ENCODE measurements at regions not wholly inside any gene's neighbourhood (a gene's known extent, or its start where the extent isn't known, plus 50 kb on each side); places are given as distances from the start of the nearest gene placed in this dataset.

DNA sequence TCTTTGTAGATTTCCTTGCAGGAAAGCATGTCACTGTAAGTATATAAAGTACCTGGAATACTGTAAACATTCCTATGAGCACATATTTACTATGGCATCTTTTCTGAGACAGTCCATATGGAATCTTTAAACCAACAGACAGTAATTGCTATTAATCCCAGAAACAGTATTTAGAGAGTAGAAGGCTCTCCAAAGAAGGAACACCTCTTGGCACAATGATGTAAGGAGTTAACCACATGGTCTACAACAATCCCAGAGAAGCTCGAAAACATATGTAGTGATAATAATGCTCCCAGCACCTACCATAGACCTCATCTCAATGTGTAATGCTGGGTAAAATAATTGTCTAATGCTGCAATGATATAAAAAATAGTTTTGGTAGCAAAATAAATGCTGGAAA is 95.8 kb upstream of the IL12A start (continued):
- no peak for TF ChIP-seq ERF (CRISPR knock-in tag; IDR thresholded peaks at IDR 0.05)

DNA sequence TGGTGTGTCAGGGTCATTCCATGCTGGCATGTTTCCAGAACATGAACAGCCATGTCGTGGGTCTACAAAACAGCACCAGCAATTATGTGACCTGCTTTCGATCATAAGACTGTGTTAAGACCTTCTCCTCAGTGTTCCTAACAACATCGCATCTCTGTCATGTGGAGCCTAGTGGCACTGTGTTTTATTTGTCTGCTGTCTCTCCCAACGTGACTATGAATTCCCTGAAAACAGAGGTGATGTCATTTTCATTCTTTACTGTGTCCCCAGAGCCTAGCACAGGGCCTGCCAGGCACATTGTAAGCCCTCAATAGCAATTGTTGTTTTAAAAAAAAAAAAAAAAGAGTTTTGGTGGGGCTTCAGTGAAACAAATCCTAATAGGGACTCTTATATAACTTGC is 94.2 kb upstream of the IL12A start:
- H3K9ac ChIP-seq (ENCODE audit: insufficient read depth in 1 of 2, low read depth in 2 of 2, low read length in 2 of 2) = no peak overlapping the region
- H3K4me3 ChIP-seq = no peak overlapping the region
- H3K27ac ChIP-seq (ENCODE audit: extremely low read depth, low read depth, low read length) = no peak overlapping the region
- DNase-seq (ENCODE audit: extremely low read depth in 1 of 4, low spot score in 3 of 4) = no peak
- H3K9me3 ChIP-seq (replicated peaks; ENCODE audit: control insufficient read depth, insufficient read depth, low read depth, low read length) = no peaks in the 10 kb centered on the region
- WGBS (ENCODE audit: insufficient coverage, low coverage, missing lambda C conversion rate) = 1% methylated on average over 4 of the region's 4 CpGs
- in situ Hi-C loops (cut with MboI) = loop anchor here (25.0 kb wide), 1 partner anchor 568 kb away; no protein-coding TSS in a partner anchor
- no peak for ATAC-seq
- H3K9me1 ChIP-seq (ENCODE audit: control insufficient read depth, insufficient read depth, low read length) = no peaks in the 10 kb centered on the region
- ChIA-PET CTCF (ENCODE audit: low intra/inter-chr PET ratio) (no interaction called here), POLR2A (no interaction called here)
- H3K4me1 ChIP-seq (replicated peaks in 1 of 2; ENCODE audit: control insufficient read depth in 2 of 2, insufficient read depth in 2 of 2, low read length in 2 of 2) = no peaks in the 10 kb centered on the region
- H3K27me3 ChIP-seq (ENCODE audit: control insufficient read depth in 2 of 2, insufficient read depth in 2 of 2, low read length in 2 of 2) = no peaks in the 10 kb centered on the region
- H2AFZ ChIP-seq (ENCODE audit: low read depth, low read length) = no peak overlapping the region
- no peaks in the 10 kb centered on the region for H4K20me1 ChIP-seq (replicated peaks; ENCODE audit: control insufficient read depth, insufficient read depth, low read length)
- H3K4me2 ChIP-seq (ENCODE audit: insufficient read depth, low read length) = no peak overlapping the region
- no peaks in the 10 kb centered on the region for H3K36me3 ChIP-seq (ENCODE audit: control insufficient read depth, insufficient read depth, low read length)
- intact Hi-C loops (cut with micrococcal nuclease) = no loop called here
- no peak for FAIRE-seq
- no peaks in the 10 kb centered on the region for H3K79me2 ChIP-seq (ENCODE audit: control insufficient read depth, insufficient read depth, low read length)
- BruUV-seq (replicated peaks) = no TSS peak
- TF ChIP-seq ZNF445 (CRISPR knock-in tag; IDR thresholded peaks at IDR 0.05; ENCODE audit: low read depth) (no peak), ZNF584 (CRISPR knock-in tag; IDR thresholded peaks at IDR 0.05; ENCODE audit: low read depth) (no peak), SMARCA5 (IDR thresholded peaks at IDR 0.05) (no peak), MAFK (IDR thresholded peaks at IDR 0.05; ENCODE audit: low read length) (no peak), TCFL5 (CRISPR knock-in tag; conservative IDR thresholded peaks at IDR 0.05) (no peak), NFRKB (IDR thresholded peaks at IDR 0.05; ENCODE audit: low read depth) (no peak), HSF4 (CRISPR knock-in tag; IDR thresholded peaks at IDR 0.05; ENCODE audit: borderline replicate concordance) (no peak), ZNF280B (CRISPR knock-in tag; IDR thresholded peaks at IDR 0.05) (no peak), SMARCC2 (IDR thresholded peaks at IDR 0.05; ENCODE audit: low read depth) (no peak), YY1 (IDR thresholded peaks at IDR 0.05; ENCODE audit: borderline replicate concordance in 1 of 3, control insufficient read depth in 1 of 3, extremely low read depth in 1 of 3, insufficient read depth in 3 of 3, insufficient read length in 1 of 3, insufficient replicate concordance in 2 of 3, low read depth in 1 of 3, low read length in 2 of 3) (no peak)
- TF ChIP-seq, protein P1, sequence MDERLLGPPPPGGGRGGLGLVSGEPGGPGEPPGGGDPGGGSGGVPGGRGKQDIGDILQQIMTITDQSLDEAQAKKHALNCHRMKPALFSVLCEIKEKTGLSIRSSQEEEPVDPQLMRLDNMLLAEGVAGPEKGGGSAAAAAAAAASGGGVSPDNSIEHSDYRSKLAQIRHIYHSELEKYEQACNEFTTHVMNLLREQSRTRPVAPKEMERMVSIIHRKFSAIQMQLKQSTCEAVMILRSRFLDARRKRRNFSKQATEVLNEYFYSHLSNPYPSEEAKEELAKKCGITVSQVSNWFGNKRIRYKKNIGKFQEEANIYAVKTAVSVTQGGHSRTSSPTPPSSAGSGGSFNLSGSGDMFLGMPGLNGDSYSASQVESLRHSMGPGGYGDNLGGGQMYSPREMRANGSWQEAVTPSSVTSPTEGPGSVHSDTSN (CRISPR knock-in tag; IDR thresholded peaks at IDR 0.05; ENCODE audit: low read depth) = no peak
- TF ChIP-seq, protein P1 (tag; conservative IDR thresholded peaks at IDR 0.05; ENCODE audit: low read depth) = no peak
- TF ChIP-seq, protein P2, sequence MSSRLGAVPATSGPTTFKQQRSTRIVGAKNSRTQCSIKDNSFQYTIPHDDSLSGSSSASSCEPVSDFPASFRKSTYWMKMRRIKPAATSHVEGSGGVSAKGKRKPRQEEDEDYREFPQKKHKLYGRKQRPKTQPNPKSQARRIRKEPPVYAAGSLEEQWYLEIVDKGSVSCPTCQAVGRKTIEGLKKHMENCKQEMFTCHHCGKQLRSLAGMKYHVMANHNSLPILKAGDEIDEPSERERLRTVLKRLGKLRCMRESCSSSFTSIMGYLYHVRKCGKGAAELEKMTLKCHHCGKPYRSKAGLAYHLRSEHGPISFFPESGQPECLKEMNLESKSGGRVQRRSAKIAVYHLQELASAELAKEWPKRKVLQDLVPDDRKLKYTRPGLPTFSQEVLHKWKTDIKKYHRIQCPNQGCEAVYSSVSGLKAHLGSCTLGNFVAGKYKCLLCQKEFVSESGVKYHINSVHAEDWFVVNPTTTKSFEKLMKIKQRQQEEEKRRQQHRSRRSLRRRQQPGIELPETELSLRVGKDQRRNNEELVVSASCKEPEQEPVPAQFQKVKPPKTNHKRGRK (tag; IDR thresholded peaks at IDR 0.05) = no peak
- TF ChIP-seq, protein P3, sequence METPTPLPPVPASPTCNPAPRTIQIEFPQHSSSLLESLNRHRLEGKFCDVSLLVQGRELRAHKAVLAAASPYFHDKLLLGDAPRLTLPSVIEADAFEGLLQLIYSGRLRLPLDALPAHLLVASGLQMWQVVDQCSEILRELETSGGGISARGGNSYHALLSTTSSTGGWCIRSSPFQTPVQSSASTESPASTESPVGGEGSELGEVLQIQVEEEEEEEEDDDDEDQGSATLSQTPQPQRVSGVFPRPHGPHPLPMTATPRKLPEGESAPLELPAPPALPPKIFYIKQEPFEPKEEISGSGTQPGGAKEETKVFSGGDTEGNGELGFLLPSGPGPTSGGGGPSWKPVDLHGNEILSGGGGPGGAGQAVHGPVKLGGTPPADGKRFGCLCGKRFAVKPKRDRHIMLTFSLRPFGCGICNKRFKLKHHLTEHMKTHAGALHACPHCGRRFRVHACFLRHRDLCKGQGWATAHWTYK (CRISPR knock-in tag; IDR thresholded peaks at IDR 0.05) = no peak
